ENCODE measurements at regions not wholly inside any gene's neighbourhood (a gene's known extent, or its start where the extent isn't known, plus 50 kb on each side); places are given as distances from the start of the nearest gene placed in this dataset.

- TF ChIP-seq, protein P1, sequence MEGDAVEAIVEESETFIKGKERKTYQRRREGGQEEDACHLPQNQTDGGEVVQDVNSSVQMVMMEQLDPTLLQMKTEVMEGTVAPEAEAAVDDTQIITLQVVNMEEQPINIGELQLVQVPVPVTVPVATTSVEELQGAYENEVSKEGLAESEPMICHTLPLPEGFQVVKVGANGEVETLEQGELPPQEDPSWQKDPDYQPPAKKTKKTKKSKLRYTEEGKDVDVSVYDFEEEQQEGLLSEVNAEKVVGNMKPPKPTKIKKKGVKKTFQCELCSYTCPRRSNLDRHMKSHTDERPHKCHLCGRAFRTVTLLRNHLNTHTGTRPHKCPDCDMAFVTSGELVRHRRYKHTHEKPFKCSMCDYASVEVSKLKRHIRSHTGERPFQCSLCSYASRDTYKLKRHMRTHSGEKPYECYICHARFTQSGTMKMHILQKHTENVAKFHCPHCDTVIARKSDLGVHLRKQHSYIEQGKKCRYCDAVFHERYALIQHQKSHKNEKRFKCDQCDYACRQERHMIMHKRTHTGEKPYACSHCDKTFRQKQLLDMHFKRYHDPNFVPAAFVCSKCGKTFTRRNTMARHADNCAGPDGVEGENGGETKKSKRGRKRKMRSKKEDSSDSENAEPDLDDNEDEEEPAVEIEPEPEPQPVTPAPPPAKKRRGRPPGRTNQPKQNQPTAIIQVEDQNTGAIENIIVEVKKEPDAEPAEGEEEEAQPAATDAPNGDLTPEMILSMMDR (IDR thresholded peaks at IDR 0.05; ENCODE audit: control insufficient read depth, insufficient read depth, low read depth, low read length, missing control alignments), result no peak
- no peak for DNase-seq (ENCODE audit: low read depth)
- no peak overlapping the region for H3K4me3 ChIP-seq (ENCODE audit: control insufficient read depth, low read depth, low read length)
Measured at GRCh38 chr6:98532004-98532403, 302.4 kb upstream of the POU3F2 start.

DNA sequence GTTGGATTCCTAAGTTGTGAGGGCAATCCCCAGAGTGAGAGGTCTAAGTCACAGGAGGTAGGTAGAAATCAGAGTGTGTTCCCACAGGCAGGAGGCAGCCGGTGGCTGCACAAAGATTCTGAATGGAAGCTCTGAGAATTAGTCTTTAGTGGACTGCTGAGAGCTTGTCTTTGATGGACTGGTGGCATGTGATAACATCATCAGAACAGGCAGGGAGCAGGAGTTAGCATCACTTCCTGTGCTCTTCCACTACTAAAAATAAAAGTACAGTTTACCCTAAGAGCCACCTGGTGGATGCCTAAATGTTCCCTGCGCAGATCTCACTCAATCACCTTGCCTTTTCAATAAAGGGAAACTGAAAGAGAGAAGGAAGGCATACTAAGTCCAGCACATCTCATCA is 294.6 kb upstream of the POU3F2 start:
- no peak for DNase-seq (ENCODE audit: low read depth)

GRCh38 chr6:98546376-98546775 is 288.0 kb upstream of the POU3F2 start:
- TF ChIP-seq, protein P1 (IDR thresholded peaks at IDR 0.05; ENCODE audit: control insufficient read depth, insufficient read depth, low read depth, low read length, missing control alignments), result no peak
- H3K4me3 ChIP-seq (ENCODE audit: control insufficient read depth, low read depth, low read length), result no peak overlapping the region
- DNase-seq (ENCODE audit: low read depth), result no peak

More for the DNA sequence above, 294.6 kb upstream of the POU3F2 start:
- TF ChIP-seq, protein P1 (IDR thresholded peaks at IDR 0.05; ENCODE audit: control insufficient read depth, insufficient read depth, low read depth, low read length, missing control alignments), result no peak
- no peak overlapping the region for H3K4me3 ChIP-seq (ENCODE audit: control insufficient read depth, low read depth, low read length)

GRCh38 chr6:98547151-98547550 is 287.2 kb upstream of the POU3F2 start:
- no peak overlapping the region for H3K4me3 ChIP-seq (ENCODE audit: control insufficient read depth, low read depth, low read length)
- TF ChIP-seq, protein P1 (IDR thresholded peaks at IDR 0.05; ENCODE audit: control insufficient read depth, insufficient read depth, low read depth, low read length, missing control alignments), result no peak
- no peak for DNase-seq (ENCODE audit: low read depth)

DNA sequence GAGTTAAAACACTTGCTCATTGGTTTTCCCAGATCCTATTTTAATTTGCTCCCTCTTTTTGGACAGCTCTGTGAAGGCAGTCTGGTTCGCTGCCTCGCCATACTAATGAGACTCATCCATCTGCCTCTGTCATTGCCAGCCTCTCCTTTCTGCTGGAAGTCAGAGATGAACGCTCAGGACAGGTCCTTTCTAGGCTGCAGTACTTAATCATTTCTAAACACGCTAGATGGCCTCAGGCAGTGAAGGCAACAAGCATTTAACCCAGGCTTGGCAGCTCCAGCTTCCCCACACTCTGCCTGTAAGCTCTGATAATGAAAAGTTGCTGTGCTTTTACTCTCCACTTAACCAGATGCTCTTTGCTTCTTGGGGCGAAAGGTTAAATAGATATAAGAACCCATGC is 286.7 kb upstream of the POU3F2 start:
- TF ChIP-seq, protein P1 (IDR thresholded peaks at IDR 0.05; ENCODE audit: control insufficient read depth, insufficient read depth, low read depth, low read length, missing control alignments), result no peak
- DNase-seq (ENCODE audit: low read depth), result no peak
- H3K4me3 ChIP-seq (ENCODE audit: control insufficient read depth, low read depth, low read length), result no peak overlapping the region

DNA sequence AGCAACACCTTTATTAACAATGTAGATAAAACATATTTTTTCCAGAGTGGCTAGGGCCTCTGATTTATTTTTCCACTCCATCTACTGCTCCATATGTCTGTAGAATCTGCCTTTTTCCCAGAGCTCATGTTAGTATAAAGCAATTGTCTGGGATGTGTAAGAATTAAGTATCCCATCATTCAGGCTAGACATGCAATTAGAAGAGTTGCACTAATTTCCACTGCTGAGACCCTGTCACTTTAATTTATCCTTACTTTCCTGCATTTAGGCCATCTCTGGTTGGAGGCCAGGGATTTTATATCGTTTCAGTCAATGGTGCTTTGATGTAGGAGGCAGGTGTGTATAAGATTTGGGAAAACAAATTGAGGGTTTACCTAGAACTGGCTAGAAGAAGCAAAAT is 286.1 kb upstream of the POU3F2 start:
- no peak for DNase-seq (ENCODE audit: low read depth)
- TF ChIP-seq, protein P1 (IDR thresholded peaks at IDR 0.05; ENCODE audit: control insufficient read depth, insufficient read depth, low read depth, low read length, missing control alignments), result no peak
- no peak overlapping the region for H3K4me3 ChIP-seq (ENCODE audit: control insufficient read depth, low read depth, low read length)

GRCh38 chr6:98560418-98560817 is 274.0 kb upstream of the POU3F2 start:
- H3K4me3 ChIP-seq (ENCODE audit: control insufficient read depth, low read depth, low read length), result no peak overlapping the region
- TF ChIP-seq, protein P1 (IDR thresholded peaks at IDR 0.05; ENCODE audit: control insufficient read depth, insufficient read depth, low read depth, low read length, missing control alignments), result no peak
- DNase-seq (ENCODE audit: low read depth), result no peak
